GM21526 (cell line): ENCODE measurements at regions not wholly inside any gene's neighbourhood (a gene's known extent, or its start where the extent isn't known, plus 50 kb on each side); places are given as distances from the start of the nearest gene placed in this dataset.

Source experiments
- ATAC-seq: cut with Tn5 transposase; IDR thresholded peaks from one replicate; pipeline ENCODE4 v1.9.1; 2021; ENCODE audit warnings: moderate library complexity; ENCODE audit not compliant: unreplicated experiment, low FRiP score

DNA sequence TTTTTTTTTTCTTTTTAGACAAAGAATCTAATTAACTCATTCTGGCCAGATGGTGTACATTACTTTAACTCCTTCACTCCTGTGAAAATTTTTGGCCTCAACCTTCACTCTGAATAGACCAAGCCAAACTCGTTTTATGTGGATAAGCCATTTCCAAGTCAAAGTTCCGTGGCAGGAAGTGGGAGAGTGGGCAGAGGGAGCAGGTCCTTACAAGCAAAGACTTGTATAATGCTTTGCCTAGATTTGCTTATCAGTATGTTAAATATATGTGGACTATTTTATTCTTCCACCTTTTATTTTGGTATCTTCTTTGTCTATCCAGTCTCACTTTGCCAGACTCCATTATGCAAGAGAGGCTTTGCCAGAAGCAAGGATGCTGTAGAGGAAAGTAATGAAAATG is 178.1 kb upstream of the TNP1 start:
- ATAC-seq = no peak

DNA sequence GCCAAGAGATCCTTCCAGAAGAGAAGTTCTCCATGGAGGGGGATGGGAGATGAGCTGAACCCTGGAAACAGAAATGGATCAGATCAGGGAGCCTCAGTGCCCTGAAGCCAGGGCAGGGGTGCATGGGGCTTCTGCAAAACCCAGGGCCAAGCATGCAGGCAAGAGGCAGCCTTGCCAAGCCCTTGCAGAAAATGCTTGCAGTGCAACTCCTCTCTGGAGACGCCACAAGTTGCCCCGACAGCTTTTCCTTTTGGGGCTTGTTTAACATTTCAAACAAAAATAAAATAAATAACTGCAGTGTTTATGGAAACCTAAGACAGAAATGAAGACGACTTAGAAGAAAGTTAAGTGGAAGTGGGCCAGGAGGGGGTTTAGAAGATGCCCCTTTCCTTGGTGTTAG is 177.5 kb upstream of the TNP1 start:
- ATAC-seq = no peak

DNA sequence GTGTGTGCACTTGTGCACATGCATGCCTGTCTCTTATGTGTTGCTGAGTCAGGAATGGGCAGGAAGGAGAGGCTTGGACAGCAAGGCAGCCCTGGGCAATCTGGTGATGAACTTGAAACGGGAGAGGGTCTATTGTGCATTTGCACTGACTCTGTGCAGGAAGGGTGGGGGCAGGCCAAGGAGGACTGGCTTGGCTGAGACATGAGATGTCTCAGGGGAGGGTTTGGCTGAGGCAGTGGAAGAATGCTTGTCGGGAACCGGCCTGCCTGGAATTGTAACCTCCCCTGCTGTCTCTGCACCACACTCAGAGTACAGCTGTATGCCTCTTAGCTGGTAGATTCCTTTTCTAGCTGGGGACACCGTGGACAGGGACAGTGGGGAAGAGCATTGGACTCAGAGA is 176.1 kb upstream of the TNP1 start:
- ATAC-seq = no peak

DNA sequence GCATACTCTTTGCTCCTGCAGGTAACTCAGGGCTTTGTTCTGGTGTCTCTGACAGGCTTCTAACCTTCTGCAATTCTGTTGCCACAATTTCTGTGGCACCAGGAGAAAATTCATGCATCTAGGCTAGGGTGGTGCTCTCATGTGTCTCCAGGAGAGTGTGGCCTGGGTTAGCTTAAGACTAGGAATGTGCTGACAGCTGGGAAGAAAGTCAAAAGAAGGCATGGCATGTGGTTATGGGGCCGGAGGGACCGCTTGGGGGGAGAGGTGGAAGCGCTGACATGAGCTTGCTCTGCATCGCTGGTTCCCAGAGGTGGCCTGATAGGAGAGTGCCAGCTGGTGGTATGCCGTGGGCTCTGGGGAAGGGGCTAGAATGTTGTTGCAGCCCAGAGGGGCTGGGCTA is 173.3 kb upstream of the TNP1 start:
- no peak for ATAC-seq

DNA sequence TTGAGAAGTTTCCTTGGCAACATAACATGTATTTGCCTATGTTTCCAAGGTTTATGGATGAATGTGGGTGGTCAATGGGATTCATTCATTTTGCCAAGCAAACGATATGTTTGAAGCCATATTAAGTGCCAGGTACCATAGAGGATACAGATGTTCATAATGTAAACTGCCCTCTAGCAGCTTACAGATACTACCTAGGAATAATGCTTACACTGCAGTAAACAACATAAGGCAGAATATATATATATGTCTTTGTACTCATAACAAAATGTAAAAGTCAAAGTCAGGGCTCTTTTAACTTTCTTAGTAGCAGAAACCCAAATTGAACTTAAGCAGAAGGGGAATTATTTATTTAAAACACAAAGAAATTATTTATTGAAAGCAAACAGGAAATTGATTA is 171.6 kb upstream of the TNP1 start:
- no peak for ATAC-seq

DNA sequence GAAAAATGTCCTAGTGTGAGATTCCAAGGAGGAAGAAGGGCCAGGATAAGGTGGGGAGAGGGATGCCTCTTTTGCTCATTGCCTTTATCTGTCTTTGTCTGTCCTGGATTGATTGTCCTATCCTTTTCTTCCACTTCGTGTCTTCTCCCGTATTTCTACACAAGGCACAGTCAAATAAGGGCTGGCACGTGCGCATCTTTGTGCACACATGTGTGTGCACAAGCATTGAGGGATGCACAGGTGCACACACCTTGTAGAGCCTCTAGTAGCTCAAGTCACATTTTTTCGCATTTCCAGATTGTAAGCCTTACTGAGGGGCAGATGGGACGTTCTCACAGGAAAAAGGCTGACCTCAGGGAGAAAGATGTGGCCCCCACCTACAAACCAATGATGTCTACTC is 170.2 kb upstream of the TNP1 start:
- ATAC-seq = no peak

DNA sequence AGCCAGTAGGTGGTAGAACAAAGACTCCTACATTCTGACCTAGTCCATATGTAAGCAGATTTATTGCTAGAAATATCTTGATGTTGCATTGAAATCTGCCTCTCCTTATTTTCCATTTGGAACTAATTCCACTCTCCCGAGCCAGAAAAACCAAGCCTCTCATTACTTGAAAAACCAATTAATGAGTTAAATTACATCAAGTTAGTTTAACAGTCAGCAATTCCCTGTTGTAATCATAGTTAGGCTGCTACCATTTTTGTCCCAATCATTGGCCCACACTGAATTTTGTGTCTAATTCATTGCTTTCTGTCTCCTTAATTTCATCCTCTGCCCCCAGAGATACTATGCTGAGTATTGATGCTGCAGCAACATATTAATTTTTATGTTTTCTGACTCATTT is 168.3 kb upstream of the TNP1 start:
- no peak for ATAC-seq

DNA sequence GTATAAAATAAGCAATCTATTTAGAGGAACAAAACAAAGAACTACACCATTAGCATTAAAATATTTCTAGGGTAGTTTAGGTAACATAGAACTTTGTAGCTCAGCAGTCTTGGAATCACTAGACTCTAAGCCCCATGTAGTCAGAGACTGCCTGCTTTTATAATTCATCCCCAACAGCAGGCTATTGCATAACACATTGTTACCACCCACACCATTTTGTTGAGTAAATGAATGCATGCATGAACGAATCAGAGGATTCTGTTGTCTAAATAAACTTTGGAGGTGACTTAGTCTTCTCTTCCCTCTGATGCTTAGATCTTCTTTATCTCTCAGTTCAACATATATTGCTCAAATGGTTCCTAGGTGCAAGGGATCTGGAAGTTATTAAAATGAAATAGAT is 167.6 kb upstream of the TNP1 start:
- ATAC-seq = no peak

DNA sequence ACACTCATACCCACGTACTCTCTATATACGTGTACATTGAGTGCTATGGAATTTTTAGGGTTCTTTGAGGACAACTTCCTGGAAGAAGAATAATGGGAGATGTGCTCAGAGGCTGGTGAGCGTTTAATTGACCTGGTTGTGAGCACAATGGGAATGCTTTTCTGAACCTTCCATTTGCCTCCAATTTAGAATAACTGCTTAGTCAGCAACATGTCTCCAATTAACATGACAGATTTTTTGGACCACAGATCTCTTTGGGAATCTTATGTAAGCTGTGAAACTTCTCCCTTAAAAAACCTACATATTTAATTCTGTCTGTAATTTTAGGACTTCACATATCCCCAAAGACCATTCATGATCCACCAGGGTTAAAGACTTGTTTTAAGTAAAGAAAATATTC is 166.7 kb upstream of the TNP1 start:
- no peak for ATAC-seq

DNA sequence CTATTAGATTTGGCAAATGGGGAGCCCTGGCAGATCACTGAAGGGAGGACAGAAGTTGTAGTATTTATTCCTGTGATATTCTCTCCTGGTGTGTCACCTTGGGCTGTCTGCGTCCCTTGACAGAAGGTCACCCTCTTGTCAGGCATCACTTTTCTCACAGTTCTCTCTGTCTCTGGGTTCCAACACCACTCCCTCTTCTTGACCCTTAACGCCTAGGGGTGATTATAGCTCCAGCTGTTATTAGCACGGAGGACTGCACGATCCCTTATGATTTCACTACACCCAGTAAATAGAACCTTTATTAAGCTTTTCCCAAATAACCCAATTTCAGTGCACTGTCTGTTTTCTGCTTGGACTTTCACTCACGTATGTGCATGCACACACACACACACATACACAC is 166.3 kb upstream of the TNP1 start:
- ATAC-seq = no peak

DNA sequence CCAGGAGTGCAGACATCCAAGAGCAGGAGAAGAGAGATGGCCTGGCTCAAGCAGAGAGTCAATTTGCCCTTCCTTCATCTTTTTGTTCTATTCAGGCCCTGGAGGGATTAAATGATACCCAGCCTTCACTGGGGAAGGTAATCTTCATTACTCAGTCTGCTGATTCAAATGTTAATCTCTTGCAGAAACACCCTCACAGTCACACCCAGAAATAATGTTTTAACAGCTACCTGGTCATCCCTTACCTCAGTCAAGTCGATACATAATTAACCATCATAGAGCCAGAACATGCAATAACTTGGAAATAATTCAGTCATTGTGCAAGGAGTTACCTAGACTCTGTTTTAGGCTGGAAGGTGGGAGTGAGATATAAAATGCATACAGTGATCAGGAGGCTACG is 163.7 kb upstream of the TNP1 start:
- ATAC-seq = no peak

DNA sequence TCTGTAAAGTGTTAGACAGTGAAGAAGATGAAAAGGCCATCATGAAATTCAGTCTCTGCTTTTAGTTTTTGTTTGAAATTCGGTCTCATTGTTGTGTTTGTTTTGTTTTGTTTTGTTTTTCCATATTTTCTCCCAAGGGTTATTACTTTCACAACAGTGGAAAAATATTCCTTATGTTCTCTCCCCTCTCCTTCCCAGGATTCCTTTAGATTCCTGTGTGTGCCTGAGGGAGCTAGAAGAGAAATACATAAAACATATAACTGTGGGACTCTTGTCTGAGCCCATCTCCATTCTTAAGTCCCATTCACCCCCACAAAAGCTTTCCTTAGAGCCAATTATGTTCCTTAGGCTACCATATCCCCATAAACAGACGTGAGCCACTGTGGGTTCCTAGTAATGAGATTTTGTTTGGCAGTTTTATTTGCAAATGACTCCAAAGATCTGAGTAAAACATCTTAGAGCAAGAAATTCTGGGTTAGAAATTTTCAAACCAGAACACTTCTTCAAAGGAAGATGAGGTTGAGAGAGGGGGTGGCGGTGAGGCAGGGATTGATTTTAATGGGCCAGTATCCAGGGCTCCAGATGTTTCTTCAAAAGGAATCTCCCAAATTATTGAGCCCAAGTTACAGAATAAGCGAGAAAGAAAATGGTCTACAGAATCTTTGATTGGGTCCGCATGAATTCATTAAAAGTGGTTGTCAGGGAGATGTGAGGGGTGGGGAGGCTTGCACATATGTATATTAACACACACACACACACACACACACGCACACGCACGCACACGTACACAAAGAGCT is 157.8 kb upstream of the TNP1 start:
- ATAC-seq = no peak

DNA sequence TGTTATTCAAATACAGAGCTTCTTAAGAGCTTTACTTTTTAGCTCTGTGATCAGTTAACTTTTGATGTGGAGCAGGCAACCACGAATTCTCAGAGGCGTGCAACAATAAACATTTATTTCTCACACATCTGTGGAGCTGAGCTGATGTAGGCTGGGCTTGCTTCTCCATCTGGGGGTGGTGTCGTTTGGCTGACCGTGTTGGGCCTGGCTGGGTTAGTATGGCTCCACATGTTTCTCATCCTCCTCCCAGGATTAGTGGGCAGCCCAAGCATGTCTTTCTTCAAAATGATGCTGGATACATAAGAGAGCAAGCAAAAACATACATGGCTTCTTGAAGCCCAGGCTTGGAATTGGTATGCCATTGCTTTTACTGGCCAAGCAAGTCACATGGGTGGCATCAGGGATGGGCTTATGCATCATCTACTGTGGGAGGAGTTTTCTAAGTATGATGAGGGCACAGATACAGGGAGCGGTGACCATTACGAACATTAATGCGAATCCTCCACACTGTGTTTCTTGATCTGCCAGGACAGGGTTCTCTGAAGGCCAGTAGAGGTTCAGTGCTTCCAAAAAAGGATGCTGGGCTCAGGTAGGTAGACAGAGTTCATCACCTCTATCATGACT is 157.0 kb upstream of the TNP1 start:
- ATAC-seq = no peak

DNA sequence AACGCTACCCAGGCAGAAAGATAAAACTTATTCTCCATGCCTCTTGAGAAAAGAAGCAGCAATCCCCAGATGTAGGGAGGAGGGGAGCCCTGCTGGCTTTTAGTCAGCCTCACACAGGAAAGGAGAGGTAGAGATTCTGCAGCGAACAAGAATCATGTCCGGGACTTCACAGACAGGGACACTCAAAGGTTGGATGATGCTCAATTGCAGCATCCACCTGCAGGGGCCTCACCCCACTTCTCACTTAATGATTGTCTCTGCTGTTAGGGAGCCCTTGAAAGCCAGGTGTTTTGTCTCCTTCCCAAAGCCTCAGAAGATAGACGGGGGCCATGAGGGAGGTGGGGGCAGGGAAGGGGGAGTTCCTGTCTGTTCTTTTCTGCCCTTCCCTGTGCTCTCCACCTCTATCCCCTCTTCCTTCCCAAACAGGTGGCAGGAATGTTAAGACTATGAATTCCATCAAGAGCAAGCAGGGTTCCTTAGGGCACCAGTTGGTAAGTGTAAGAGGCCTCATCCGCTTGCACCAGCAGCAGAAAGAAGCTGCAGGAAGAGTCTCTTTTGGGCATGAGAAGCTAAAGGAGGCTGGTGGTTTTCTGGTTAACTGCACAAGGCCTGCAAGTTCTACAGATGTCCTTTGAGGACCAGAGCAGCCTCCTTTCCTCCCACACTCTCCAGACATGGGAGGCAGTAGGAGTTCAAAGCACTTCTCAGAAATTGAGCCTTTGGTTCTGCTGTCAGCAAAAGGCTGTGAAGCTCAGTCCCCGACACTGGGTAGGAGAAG is 154.7 kb upstream of the TNP1 start:
- no peak for ATAC-seq

DNA sequence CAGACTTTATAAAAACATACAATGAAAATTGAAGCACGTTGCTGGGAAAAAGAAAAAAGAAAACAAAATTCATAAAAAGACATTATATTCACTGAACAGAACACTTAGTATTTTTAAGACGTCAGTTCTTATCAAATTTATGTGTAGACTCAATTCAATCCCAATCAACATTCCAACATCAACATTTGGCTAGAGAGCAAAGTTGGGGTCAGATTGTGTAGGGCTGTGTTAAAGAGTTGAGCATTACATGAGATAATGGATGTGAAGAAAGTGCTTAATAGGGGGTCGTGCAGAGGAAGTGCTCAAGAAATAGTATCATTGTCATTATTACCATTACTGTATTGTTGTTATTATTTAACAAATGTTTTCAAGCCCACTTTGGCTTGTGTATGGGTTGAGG is 154.1 kb upstream of the TNP1 start:
- no peak for ATAC-seq

DNA sequence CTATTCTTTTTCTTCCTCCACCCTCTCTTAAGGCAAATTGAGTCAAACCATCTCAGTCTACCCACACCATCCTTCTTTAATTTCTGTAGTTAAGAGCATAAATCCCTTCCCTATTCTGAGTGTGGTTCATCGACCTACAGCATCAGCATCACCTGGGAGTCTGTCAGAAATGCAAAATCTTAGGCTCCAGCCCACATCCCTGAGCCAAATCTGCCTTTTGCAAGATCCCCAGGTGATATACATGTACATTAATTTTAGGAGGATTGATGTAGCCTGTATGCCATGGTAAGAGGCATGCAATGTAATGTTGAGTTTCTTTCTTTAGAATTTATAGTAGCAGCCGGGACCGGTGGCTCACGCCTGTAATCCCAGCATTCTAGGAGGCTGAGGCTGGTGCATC is 151.7 kb upstream of the TNP1 start:
- ATAC-seq = no peak

DNA sequence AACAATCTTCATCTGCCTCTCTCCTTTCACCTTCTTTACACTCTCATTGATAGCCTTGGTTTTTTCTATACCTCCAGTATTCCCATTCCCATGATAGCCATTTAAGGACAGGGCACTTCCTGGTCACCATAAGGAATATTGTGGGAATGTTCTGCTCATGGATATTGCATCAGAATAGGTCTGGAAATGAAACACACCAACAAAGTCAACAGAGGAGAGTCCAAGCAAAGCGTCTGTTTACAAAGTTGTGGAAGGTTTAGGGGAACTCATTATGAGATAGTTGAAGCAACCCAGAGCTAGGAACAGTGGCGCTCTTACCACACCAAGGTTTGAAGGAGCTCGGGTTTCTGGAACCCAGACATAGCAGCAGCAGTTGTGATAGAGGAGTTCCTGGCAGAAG is 150.3 kb upstream of the TNP1 start:
- no peak for ATAC-seq

DNA sequence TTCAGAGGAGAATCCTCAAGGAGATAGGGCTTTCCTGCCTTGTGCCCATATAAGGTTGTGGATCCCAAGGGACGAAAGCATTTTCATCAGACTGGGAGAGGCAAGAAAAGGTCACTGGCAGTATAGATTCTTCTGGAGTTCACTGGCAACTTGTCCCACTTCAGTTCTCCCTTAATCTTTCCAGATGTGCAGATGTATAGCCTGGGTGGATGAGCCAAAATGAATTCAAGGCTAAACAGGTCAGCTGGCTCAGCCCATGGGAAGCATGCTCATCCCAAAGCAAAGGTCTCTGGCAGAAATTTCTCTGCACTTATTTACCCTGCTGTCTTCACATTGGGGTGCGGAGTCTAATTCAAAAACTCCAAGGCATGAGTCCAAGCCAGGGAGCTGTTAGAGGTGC is 148.9 kb upstream of the TNP1 start:
- no peak for ATAC-seq

DNA sequence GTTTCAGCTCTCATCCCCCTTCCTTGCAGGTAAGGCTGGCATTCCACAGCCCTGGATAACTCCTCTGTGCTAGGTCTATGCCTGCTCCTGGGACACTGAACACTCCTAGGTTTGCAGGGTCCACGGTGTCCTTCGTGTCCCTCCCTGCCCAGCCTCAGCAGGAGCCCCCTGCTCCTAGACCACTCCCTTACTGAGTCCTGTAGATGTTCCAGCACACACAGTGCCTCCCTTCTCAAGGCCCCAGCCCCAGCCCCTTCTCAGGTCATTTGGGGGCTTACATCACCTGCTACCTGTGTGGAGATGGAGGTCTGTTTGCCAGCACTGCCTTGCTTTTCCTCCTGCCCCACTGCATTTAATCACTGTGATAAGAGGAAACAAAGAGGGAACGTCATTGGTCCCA is 146.4 kb upstream of the TNP1 start:
- no peak for ATAC-seq

DNA sequence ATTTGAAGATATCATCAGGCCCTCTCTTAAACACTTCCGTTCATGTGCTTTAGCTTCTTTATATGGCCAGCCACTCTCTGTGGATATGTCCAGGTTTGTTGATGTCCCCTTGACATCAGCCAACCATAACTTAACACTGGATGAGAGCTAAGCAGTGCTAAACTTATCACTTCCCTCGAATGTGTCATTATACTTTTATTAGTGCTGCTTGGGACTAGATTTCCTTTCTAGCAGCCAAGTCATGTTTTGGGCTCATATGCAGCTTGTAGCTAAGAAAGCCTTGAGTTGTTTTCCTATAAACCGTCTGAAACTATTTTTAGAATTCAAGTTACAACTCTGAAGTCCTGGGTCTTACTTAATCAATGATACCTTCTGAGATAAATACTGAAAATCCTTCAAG is 144.8 kb upstream of the TNP1 start:
- no peak for ATAC-seq

DNA sequence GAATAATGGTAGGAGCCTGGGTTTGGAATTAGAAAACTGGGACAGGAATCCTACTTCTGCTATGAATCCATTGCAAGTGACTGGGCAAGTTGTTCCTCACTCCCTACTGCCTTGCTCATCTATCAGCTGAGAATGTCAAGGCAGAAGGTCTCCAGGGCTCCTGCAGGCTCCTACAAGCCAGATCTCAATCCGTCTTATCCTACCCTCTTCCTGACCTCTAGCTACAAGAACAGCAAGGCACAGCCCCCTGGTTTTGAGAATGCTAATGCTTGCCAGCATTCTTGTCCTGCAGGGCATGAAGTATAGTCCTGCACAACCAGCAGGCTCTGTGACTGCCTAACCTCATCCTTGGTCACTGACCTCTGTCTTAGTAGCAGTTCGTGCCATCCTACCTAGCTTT is 141.9 kb upstream of the TNP1 start:
- no peak for ATAC-seq

DNA sequence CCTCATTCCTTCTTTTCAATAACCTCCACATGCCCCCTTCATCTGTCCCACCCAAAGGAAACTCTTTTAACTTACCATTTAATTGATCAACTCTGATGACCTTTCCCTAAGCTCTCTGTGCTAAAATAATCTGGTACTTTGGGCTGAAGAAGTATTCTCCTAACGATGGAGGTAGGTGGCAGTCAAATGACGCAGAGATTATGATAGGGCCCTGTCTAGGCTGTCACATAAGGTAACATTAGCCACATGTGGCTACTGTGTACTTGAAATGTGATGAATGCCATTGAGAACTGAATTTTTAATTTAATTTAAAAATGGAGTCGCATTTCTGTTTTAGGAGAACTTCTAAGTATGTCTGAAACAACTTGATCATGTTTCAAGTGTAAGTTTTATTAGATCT is 140.5 kb upstream of the TNP1 start:
- ATAC-seq = no peak
